HepG2 (cell line): ENCODE measurements at regions not wholly inside any gene's neighbourhood (a gene's known extent, or its start where the extent isn't known, plus 50 kb on each side); places are given as distances from the start of the nearest gene placed in this dataset.

Experiments used
- ATAC-seq: fragments of 200-7000 bp; cut with Tn5 transposase; 3 replicates; pipeline ENCODE4 v1.9.1; 2020; ENCODE audit warnings: mild to moderate bottlenecking, moderate library complexity
- BruUV-seq: library from RNA; stranded (reverse); fragments of 400-500 nt; replicated peaks from 2 replicates; lab custom pipeline; 2021; lab: Mats Ljungman, UMichigan
- CTCF ChIA-PET: fragments of 300-600 bp; formaldehyde crosslinking; extraction: SDS; loops from one replicate; lab custom pipeline; 2021; ENCODE audit warnings: low total read pairs, inconsistent platforms, low intra/inter-chr PET ratio; lab: Yijun Ruan, JAX
- POLR2A ChIA-PET: fragments of 350-600 bp; sonication (Branson Sonifier 250); formaldehyde crosslinking; loops from one replicate; lab custom pipeline; 2020; ENCODE audit warnings: antibody characterized with exemption, inconsistent platforms; lab: Yijun Ruan, JAX
- DNase-seq: peaks from one replicate; pipeline ENCODE4 v3.0.0-alpha.2; 2015; ENCODE audit warnings: low spot score
- FAIRE-seq: peaks from 3 replicates; lab custom pipeline; 2011; peaks lifted over from hg19 to GRCh38; lab: Jason Lieb, UNC
- H2AFZ ChIP-seq: one replicate; pipeline ENCODE4 v1.6.1; 2011; ENCODE audit warnings: low read length, inconsistent platforms
- H3K27ac ChIP-seq: fragments of 300-600 bp; 3 replicates; pipeline ENCODE4 v1.8.0; 2011; ENCODE audit warnings: mixed run types, mild to moderate bottlenecking, mixed read lengths, low read length, inconsistent platforms; ENCODE audit not compliant: insufficient read depth; ENCODE audit errors: extremely low read length
- H3K27me3 ChIP-seq, 2 experiments: fragments of 200-600 bp in 1 of 2; 2 replicates in 1 of 2; 3 replicates in 1 of 2; pipeline versions ENCODE4 v1.6.0 to v1.8.0; 2011; ENCODE audit warnings: low read length in 2 of 2, mild to moderate bottlenecking in 2 of 2, moderate library complexity in 2 of 2, inconsistent platforms in 1 of 2; ENCODE audit not compliant: insufficient read depth in 2 of 2, control insufficient read depth in 1 of 2
- H3K36me3 ChIP-seq, 2 experiments: fragments of 200-600 bp in 1 of 2; replicated peaks in 1 of 2; 2 replicates in 1 of 2; 3 replicates in 1 of 2; pipeline versions ENCODE4 v1.5.1 to v1.8.0; 2011; ENCODE audit warnings: low read length in 2 of 2, inconsistent platforms in 1 of 2; ENCODE audit not compliant: insufficient read depth in 2 of 2, control insufficient read depth in 1 of 2
- H3K4me1 ChIP-seq: 2 replicates; pipeline ENCODE4 v1.5.1; 2012; ENCODE audit warnings: low read length, inconsistent platforms; ENCODE audit not compliant: insufficient read depth
- H3K4me2 ChIP-seq: 2 replicates; pipeline ENCODE4 v1.6.0; 2011; ENCODE audit warnings: low read depth, low read length, inconsistent platforms
- H3K4me3 ChIP-seq, 3 experiments: fragments of 200-600 bp in 1 of 3; sonication (generic), shearing (Covaris generic) in 1 of 3; replicated peaks in 1 of 3; 2 replicates each; pipeline ENCODE4 v1.5.1; 2011 to 2016; ENCODE audit warnings: low read length in 3 of 3, inconsistent platforms in 2 of 3, low read depth in 2 of 3, mild to moderate bottlenecking in 2 of 3, control low read depth in 1 of 3, mixed read lengths in 1 of 3; ENCODE audit not compliant: insufficient read depth in 1 of 3
- H3K79me2 ChIP-seq: one replicate; pipeline ENCODE4 v1.6.1; 2011; ENCODE audit warnings: low read length, inconsistent platforms; ENCODE audit not compliant: insufficient read depth
- H3K9ac ChIP-seq: 2 replicates; pipeline ENCODE4 v1.6.0; 2011; ENCODE audit warnings: mild to moderate bottlenecking, low read depth, low read length, inconsistent platforms; ENCODE audit not compliant: insufficient read depth
- H3K9me3 ChIP-seq: 2 replicates; pipeline ENCODE4 v1.5.1; 2012; ENCODE audit warnings: mild to moderate bottlenecking, low read length
- H4K20me1 ChIP-seq: 2 replicates; pipeline ENCODE4 v1.6.0; 2011; ENCODE audit warnings: inconsistent platforms, mild to moderate bottlenecking, low read length, moderate library complexity; ENCODE audit not compliant: insufficient read depth
- CERS6 ChIP-seq: sonication (generic); formaldehyde crosslinking; IDR thresholded peaks from 2 replicates; pipeline ENCODE4 v1.5.0; 2020; ENCODE audit warnings: missing genetic modification reagents
- MAFK ChIP-seq, 2 experiments: IDR thresholded peaks in 1 of 2; conservative IDR thresholded peaks in 1 of 2; 2 replicates each; pipeline ENCODE4 v1.6.1; 2011; ENCODE audit warnings: improper control_type of control experiment in 2 of 2, low read length in 2 of 2
- PRDM10 ChIP-seq: sonication (generic); formaldehyde crosslinking; IDR thresholded peaks from 2 replicates; pipeline ENCODE4 v1.4.0; 2020; ENCODE audit warnings: low read depth, missing genetic modification reagents
- ZNF407 ChIP-seq: sonication (generic); formaldehyde crosslinking; IDR thresholded peaks from one replicate; pipeline ENCODE4 v1.5.1; 2020; ENCODE audit warnings: mild to moderate bottlenecking, missing genetic modification reagents; ENCODE audit errors: not compliant biosample characterization
- ZNF609 ChIP-seq: sonication (generic); formaldehyde crosslinking; IDR thresholded peaks from 2 replicates; pipeline ENCODE4 v1.4.0; 2020; ENCODE audit warnings: mild to moderate bottlenecking, missing genetic modification reagents, borderline replicate concordance
- ZNF678 ChIP-seq: sonication (generic); formaldehyde crosslinking; IDR thresholded peaks from 2 replicates; pipeline ENCODE4 v1.4.0; 2020; ENCODE audit warnings: mild to moderate bottlenecking, missing genetic modification reagents
- WGBS: methylation state at CpG from one replicate; pipeline ENCODE4 v1.1.6; 2017; ENCODE audit warnings: low lambda C conversion rate; 5-methylcytosine and 5-hydroxymethylcytosine counted together
- in situ Hi-C: cut with HindIII; loops from 2 replicates; pipeline ENCODE4 v1.10.0; 2017; ENCODE audit warnings: low pct_unique_long_range_greater_than_20kb; ENCODE audit not compliant: extremely low pct_ligation_motif_present
- intact Hi-C: fragments of 100-400 bp; cut with micrococcal nuclease; formaldehyde crosslinking; loops from one replicate; pipeline ENCODE4 v1.10.0; 2022; ENCODE audit not compliant: unreplicated experiment

GRCh38 chr18:73006331-73006730 lies 138.5 kb upstream of the NETO1 start:
- intact Hi-C loops = no loop called here
- no peak for ATAC-seq
- CTCF ChIA-PET = no interaction called here

More at GRCh38 chr18:73006331-73006730, 138.5 kb upstream of the NETO1 start:
- Histone ChIP-seq H3K79me2 (no peaks in the 10 kb centered on the region), H3K9me3 (0 out of 2 replicates have a peak, but pooled peaks cover 9% of the 10 kb centered on the region), H3K4me1 (no peaks in the 10 kb centered on the region), H3K4me2 (no peak overlapping the region), H2AFZ (no peak overlapping the region), H3K27me3 (no peaks in the 10 kb centered on the region), H3K9ac (no peak overlapping the region), H4K20me1 (no peaks in the 10 kb centered on the region), H3K4me3 (no peak overlapping the region), H3K36me3 (no peaks in the 10 kb centered on the region), H3K27ac (no peak overlapping the region)
- in situ Hi-C loops = no loop called here
- no TSS peak for BruUV-seq
- 0% methylated on average over 3 of the region's 3 CpGs for WGBS
- no peak for DNase-seq
- FAIRE-seq = no peak
- POLR2A ChIA-PET = no interaction called here
- TF ChIP-seq PRDM10 (CRISPR knock-in tag) = no peak
- TF ChIP-seq ZNF609 (CRISPR knock-in tag) = no peak
- no peak for TF ChIP-seq MAFK (conservative IDR thresholded peaks at IDR 0.05 in 1 of 2, IDR thresholded peaks at IDR 0.05 in 1 of 2; ENCODE audit: low read length in 2 of 2)
- no peak for TF ChIP-seq ZNF678 (CRISPR knock-in tag)
- TF ChIP-seq ZNF407 (CRISPR knock-in tag) = no peak
- TF ChIP-seq CERS6 (CRISPR knock-in tag) = no peak
